B cell (primary cell): ENCODE measurements at regions not wholly inside any gene's neighbourhood (a gene's known extent, or its start where the extent isn't known, plus 50 kb on each side); places are given as distances from the start of the nearest gene placed in this dataset.

Experiments used
- ATAC-seq: fragments of 200-7000 bp; cut with Tn5 transposase; one replicate; pipeline ENCODE4 v1.10.0; 2021; ENCODE audit warnings: low read depth, mild to moderate bottlenecking, moderate number of reproducible peaks, moderate library complexity
- CTCF ChIA-PET: fragments of 350-600 bp; sonication (Branson Sonifier 250); formaldehyde crosslinking; loops from one replicate; lab custom pipeline; 2021; ENCODE audit warnings: antibody characterized with exemption, inconsistent platforms; lab: Charles Lee
- POLR2A ChIA-PET: fragments of 350-600 bp; sonication (Branson Sonifier 250); formaldehyde crosslinking; loops from one replicate; lab custom pipeline; 2021; ENCODE audit warnings: antibody characterized with exemption; lab: Charles Lee
- DNase-seq: peaks from one replicate; pipeline ENCODE4 v3.0.0; 2013
- H2AFZ ChIP-seq: 2 replicates; pipeline ENCODE4 v1.6.1; 2012; ENCODE audit warnings: mild to moderate bottlenecking, low read depth, low read length; ENCODE audit not compliant: insufficient read depth, poor library complexity, severe bottlenecking
- H3K27ac ChIP-seq, 2 donors: 1 replicate in 1 of 2; 2 replicates in 1 of 2; pipeline ENCODE4 v1.5.1; 2012 to 2013; ENCODE audit warnings: low read length in 2 of 2, mild to moderate bottlenecking in 2 of 2, moderate library complexity in 1 of 2
- H3K27me3 ChIP-seq, 4 experiments: fragments of 200-600 bp in 1 of 4; sonication (generic) in 1 of 4; replicated peaks in 1 of 4; 1 replicate in 2 of 4; 2 replicates in 2 of 4; pipeline versions ENCODE4 v1.6.1 to v1.7.0; 2013 to 2016; ENCODE audit warnings: low read length in 3 of 4, mild to moderate bottlenecking in 2 of 4, mixed read lengths in 1 of 4, moderate library complexity in 1 of 4; ENCODE audit not compliant: insufficient read depth in 4 of 4, control insufficient read depth in 3 of 4; ENCODE audit errors: control extremely low read depth in 1 of 4
- H3K36me3 ChIP-seq, 2 experiments: replicated peaks in 1 of 2; 1 replicate in 1 of 2; 2 replicates in 1 of 2; pipeline versions ENCODE4 v1.6.1 to v1.7.1; 2013; ENCODE audit warnings: low read length in 1 of 2; ENCODE audit not compliant: insufficient read depth in 2 of 2, control insufficient read depth in 1 of 2; ENCODE audit errors: control extremely low read depth in 1 of 2, extremely low read depth in 1 of 2
- H3K4me1 ChIP-seq, 2 donors: fragments of 200-600 bp in 1 of 2; sonication (generic) in 1 of 2; 1 replicate in 1 of 2; 2 replicates in 1 of 2; pipeline versions ENCODE4 v1.5.1 to v1.6.1; 2013 to 2017; ENCODE audit warnings: low read length in 2 of 2; ENCODE audit not compliant: control insufficient read depth in 2 of 2, insufficient read depth in 2 of 2
- H3K4me2 ChIP-seq: replicated peaks from 2 replicates; pipeline ENCODE3; 2012; ENCODE audit warnings: mild to moderate bottlenecking, low read depth, low read length; ENCODE audit not compliant: poor library complexity, severe bottlenecking
- H3K4me3 ChIP-seq, 5 experiments: fragments of 200-600 bp in 1 of 5; sonication (generic) in 1 of 5; 1 replicate in 3 of 5; 2 replicates in 2 of 5; pipeline versions ENCODE4 v1.5.1 to v1.7.0; 2011 to 2016; ENCODE audit warnings: low read length in 4 of 5, mild to moderate bottlenecking in 4 of 5, low read depth in 2 of 5, control low read depth in 1 of 5, moderate library complexity in 1 of 5; ENCODE audit not compliant: insufficient read depth in 1 of 5; ENCODE audit errors: control extremely low read depth in 1 of 5, extremely low read depth in 1 of 5
- H3K79me2 ChIP-seq: fragments of 200-600 bp; sonication (generic); one replicate; pipeline ENCODE4 v1.6.0; 2016; ENCODE audit warnings: low read length; ENCODE audit not compliant: control insufficient read depth, insufficient read depth
- H3K9ac ChIP-seq: fragments of 200-600 bp; sonication (generic); 2 replicates; pipeline ENCODE4 v1.6.1; 2017; ENCODE audit warnings: mild to moderate bottlenecking, low read length, moderate library complexity
- H3K9me3 ChIP-seq, 3 donors: one replicate each; pipeline versions ENCODE4 v1.6.1 to v1.7.1; 2013; ENCODE audit warnings: low read length in 2 of 3; ENCODE audit not compliant: control insufficient read depth in 2 of 3, insufficient read depth in 1 of 3; ENCODE audit errors: control extremely low read depth in 1 of 3
- H4K20me1 ChIP-seq: 2 replicates; pipeline ENCODE4 v1.6.0; 2012; ENCODE audit warnings: mild to moderate bottlenecking, low read length; ENCODE audit not compliant: insufficient read depth, control insufficient read depth, poor library complexity, severe bottlenecking
- H3K27ac Mint-ChIP-seq: one replicate; pipeline ENCODE4 v1.8.0; 2021; ENCODE audit warnings: mixed read lengths
- H3K27me3 Mint-ChIP-seq: one replicate; pipeline ENCODE4 v1.8.0; 2021; ENCODE audit warnings: mixed read lengths
- H3K4me1 Mint-ChIP-seq: one replicate; pipeline ENCODE4 v1.8.0; 2021; ENCODE audit warnings: mixed read lengths
- H3K4me3 Mint-ChIP-seq: one replicate; pipeline ENCODE4 v1.8.0; 2021; ENCODE audit warnings: mixed read lengths
- H3K9me3 Mint-ChIP-seq: one replicate; pipeline ENCODE4 v1.8.0; 2022; ENCODE audit warnings: mixed read lengths; ENCODE audit not compliant: insufficient read depth
- EZH2 ChIP-seq: IDR thresholded peaks from 2 replicates; pipeline ENCODE4 v1.6.1; 2012; ENCODE audit warnings: borderline replicate concordance, low read depth, mild to moderate bottlenecking, moderate library complexity, low read length; ENCODE audit not compliant: insufficient read depth, poor library complexity, severe bottlenecking
- WGBS: methylation state at CpG from one replicate; pipeline ENCODE4 v1.1.5; 2013; ENCODE audit warnings: missing lambda C conversion rate; ENCODE audit not compliant: insufficient coverage; 5-methylcytosine and 5-hydroxymethylcytosine counted together
- intact Hi-C: fragments of 100-400 bp; cut with micrococcal nuclease; formaldehyde crosslinking; loops from one replicate; pipeline ENCODE4 v1.10.0; 2022
- TF ChIP-seq, protein P1 (sequence below): fragments of 200-600 bp; IDR thresholded peaks from one replicate; pipeline ENCODE4 v1.8.0; 2022; ENCODE audit warnings: antibody characterized with exemption, mild to moderate bottlenecking

GRCh38 chr3:189460511-189460910 lies 170.7 kb upstream of the TP63 start:
- Histone ChIP-seq H3K27me3 (no peaks in the 10 kb centered on the region), H3K4me3 (no peak overlapping the region), H4K20me1 (no peaks in the 10 kb centered on the region), H3K9me3 (no peaks in the 10 kb centered on the region), H3K4me2 (no peak overlapping the region), H3K27ac (no peak overlapping the region), H3K4me1 (no peaks in the 10 kb centered on the region), H3K9ac (no peak overlapping the region), H3K36me3 (no peaks in the 10 kb centered on the region), H2AFZ (no peak overlapping the region), H3K79me2 (no peaks in the 10 kb centered on the region)
- ChIA-PET CTCF (no interaction called here), POLR2A (no interaction called here)
- TF ChIP-seq, protein P1, sequence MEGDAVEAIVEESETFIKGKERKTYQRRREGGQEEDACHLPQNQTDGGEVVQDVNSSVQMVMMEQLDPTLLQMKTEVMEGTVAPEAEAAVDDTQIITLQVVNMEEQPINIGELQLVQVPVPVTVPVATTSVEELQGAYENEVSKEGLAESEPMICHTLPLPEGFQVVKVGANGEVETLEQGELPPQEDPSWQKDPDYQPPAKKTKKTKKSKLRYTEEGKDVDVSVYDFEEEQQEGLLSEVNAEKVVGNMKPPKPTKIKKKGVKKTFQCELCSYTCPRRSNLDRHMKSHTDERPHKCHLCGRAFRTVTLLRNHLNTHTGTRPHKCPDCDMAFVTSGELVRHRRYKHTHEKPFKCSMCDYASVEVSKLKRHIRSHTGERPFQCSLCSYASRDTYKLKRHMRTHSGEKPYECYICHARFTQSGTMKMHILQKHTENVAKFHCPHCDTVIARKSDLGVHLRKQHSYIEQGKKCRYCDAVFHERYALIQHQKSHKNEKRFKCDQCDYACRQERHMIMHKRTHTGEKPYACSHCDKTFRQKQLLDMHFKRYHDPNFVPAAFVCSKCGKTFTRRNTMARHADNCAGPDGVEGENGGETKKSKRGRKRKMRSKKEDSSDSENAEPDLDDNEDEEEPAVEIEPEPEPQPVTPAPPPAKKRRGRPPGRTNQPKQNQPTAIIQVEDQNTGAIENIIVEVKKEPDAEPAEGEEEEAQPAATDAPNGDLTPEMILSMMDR, result no peak
- TF ChIP-seq EZH2, result no peak
- H3K27ac Mint-ChIP-seq, result no peak overlapping the region
- DNase-seq, result no peak
- ATAC-seq, result no peak
- no peaks in the 10 kb centered on the region for H3K27me3 Mint-ChIP-seq
- H3K9me3 Mint-ChIP-seq, result no peaks in the 10 kb centered on the region
- no peaks in the 10 kb centered on the region for H3K4me1 Mint-ChIP-seq
- no peak overlapping the region for H3K4me3 Mint-ChIP-seq
- intact Hi-C loops, result no loop called here
- whole genome bisulfite sequencing, result no CpG with 5 or more reads among the region's 2 CpGs

DNA sequence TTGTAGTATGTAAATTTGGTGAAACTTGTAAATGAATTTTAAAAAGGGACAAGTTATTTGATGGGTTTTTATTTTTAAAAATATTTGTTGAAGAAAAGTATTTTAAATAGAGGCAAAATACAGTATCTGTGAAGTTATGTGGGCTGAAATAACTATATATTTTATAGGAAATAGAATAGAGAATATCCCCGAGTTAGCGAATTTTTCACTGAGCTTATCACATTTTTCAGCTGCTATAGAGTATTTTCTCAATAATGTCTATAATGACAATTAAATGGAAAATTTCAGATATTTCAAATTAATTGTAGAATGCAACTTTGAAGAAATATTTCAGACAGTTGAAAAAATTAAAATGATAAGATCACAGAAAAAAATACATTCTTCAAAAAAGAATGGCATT lies 166.4 kb upstream of the TP63 start:
- H3K4me3 Mint-ChIP-seq, result no peak overlapping the region
- Histone ChIP-seq H3K9ac (no peak overlapping the region), H3K27ac (no peak overlapping the region), H4K20me1 (no peaks in the 10 kb centered on the region), H3K4me3 (no peak overlapping the region), H3K36me3 (no peaks in the 10 kb centered on the region), H3K27me3 (no peaks in the 10 kb centered on the region), H3K4me1 (no peaks in the 10 kb centered on the region), H2AFZ (no peak overlapping the region), H3K9me3 (no peaks in the 10 kb centered on the region), H3K79me2 (no peaks in the 10 kb centered on the region), H3K4me2 (no peak overlapping the region)
- no peak overlapping the region for H3K27ac Mint-ChIP-seq
- ATAC-seq (no peak), DNase-seq (no peak)
- WGBS, result no CpG with 5 or more reads among the region's 2 CpGs
- H3K9me3 Mint-ChIP-seq, result no peaks in the 10 kb centered on the region
- intact Hi-C loops, result no loop called here
- POLR2A ChIA-PET, result no interaction called here
- no peaks in the 10 kb centered on the region for H3K27me3 Mint-ChIP-seq
- TF ChIP-seq EZH2, result no peak
- TF ChIP-seq, protein P1, result no peak
- peaks cover under 1% of the 10 kb centered on the region for H3K4me1 Mint-ChIP-seq
- CTCF ChIA-PET, result no interaction called here
